Endodermal cell (in vitro differentiated cells): ENCODE measurements at regions not wholly inside any gene's neighbourhood (a gene's known extent, or its start where the extent isn't known, plus 50 kb on each side); places are given as distances from the start of the nearest gene placed in this dataset.
A peak's percentile ranks its signal among the peaks of the same experiment; 100 is the strongest.

Experiments used
- DNase-seq: peaks from one replicate; pipeline ENCODE4 v3.0.0-alpha.2; 2017
- H3K27ac ChIP-seq: 2 replicates; pipeline ENCODE4 v1.5.1; 2013; ENCODE audit warnings: mild to moderate bottlenecking, low read depth, low read length, moderate library complexity
- H3K27me3 ChIP-seq: 2 replicates; pipeline ENCODE4 v1.6.1; 2013; ENCODE audit warnings: mild to moderate bottlenecking, low read length, moderate library complexity; ENCODE audit not compliant: insufficient read depth, control insufficient read depth, poor library complexity, severe bottlenecking
- H3K36me3 ChIP-seq: 2 replicates; pipeline ENCODE4 v1.7.0; 2013; ENCODE audit warnings: mild to moderate bottlenecking, low read length, moderate library complexity; ENCODE audit not compliant: control insufficient read depth, insufficient read depth
- H3K4me1 ChIP-seq: one replicate; pipeline ENCODE4 v1.7.0; 2013; ENCODE audit warnings: low read length; ENCODE audit not compliant: control insufficient read depth, insufficient read depth
- H3K4me3 ChIP-seq: 2 replicates; pipeline ENCODE4 v1.5.1; 2013; ENCODE audit warnings: mild to moderate bottlenecking, low read length, moderate library complexity
- H3K9ac ChIP-seq: 2 replicates; pipeline ENCODE4 v1.6.1; 2013; ENCODE audit warnings: mild to moderate bottlenecking, low read length, moderate library complexity; ENCODE audit not compliant: poor library complexity, severe bottlenecking; ENCODE audit errors: extremely low read depth
- H3K9me3 ChIP-seq: 2 replicates; pipeline ENCODE4 v1.6.1; 2013; ENCODE audit warnings: mild to moderate bottlenecking, low read length, moderate library complexity; ENCODE audit not compliant: control insufficient read depth
- H3K27ac Mint-ChIP-seq: 2 replicates; pipeline ENCODE4 v1.8.0; 2020; ENCODE audit warnings: mixed read lengths
- H3K27me3 Mint-ChIP-seq: 2 replicates; pipeline ENCODE4 v1.8.0; 2021; ENCODE audit warnings: mild to moderate bottlenecking, mixed read lengths; ENCODE audit not compliant: insufficient read depth
- H3K36me3 Mint-ChIP-seq: 2 replicates; pipeline ENCODE4 v1.8.0; 2020; ENCODE audit warnings: low read depth, mixed read lengths
- H3K4me1 Mint-ChIP-seq: 2 replicates; pipeline ENCODE4 v1.8.0; 2020; ENCODE audit warnings: mixed read lengths
- H3K4me3 Mint-ChIP-seq: 2 replicates; pipeline ENCODE4 v1.8.0; 2020; ENCODE audit warnings: mild to moderate bottlenecking, moderate library complexity, mixed read lengths
- H3K9me3 Mint-ChIP-seq: 2 replicates; pipeline ENCODE4 v1.8.0; 2020; ENCODE audit warnings: mild to moderate bottlenecking, mixed read lengths
- WGBS, 2 experiments: methylation state at CpG; one replicate each; pipeline versions ENCODE4 v1.1.5 to v1.1.7; 2013; ENCODE audit warnings: missing lambda C conversion rate in 2 of 2, mixed read lengths in 1 of 2; ENCODE audit not compliant: insufficient coverage in 1 of 2, insufficient read length in 1 of 2; 5-methylcytosine and 5-hydroxymethylcytosine counted together
- TF ChIP-seq, protein P1 (sequence below): fragments of 200-600 bp; sonication (generic); conservative IDR thresholded peaks from 2 replicates; pipeline ENCODE4 v1.5.0; 2021; ENCODE audit warnings: antibody characterized with exemption, mild to moderate bottlenecking

DNA sequence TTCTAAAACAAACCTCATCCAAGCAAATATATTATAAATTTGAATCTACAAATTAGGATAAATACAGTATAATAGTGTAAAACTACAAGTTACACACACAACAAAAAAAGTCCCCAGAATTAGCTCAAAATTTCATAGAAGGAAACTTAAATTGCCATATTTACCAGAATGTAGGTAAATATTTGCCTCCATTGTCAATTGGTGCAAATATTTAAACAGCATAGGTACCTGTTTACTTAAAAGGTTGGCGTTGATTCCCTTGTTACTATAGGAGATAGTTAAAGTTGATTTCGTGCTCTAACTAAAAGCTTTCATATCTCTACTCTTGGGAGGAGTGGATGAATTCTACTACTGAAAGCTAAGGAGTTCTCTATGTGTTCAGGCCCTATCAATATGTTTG is 111.6 kb upstream of the TENT5A start:
- H3K4me1 Mint-ChIP-seq, result peaks cover 30% of the 10 kb centered on the region
- no peaks in the 10 kb centered on the region for H3K27me3 ChIP-seq
- H3K9ac ChIP-seq, result no peak overlapping the region
- TF ChIP-seq, protein P1, sequence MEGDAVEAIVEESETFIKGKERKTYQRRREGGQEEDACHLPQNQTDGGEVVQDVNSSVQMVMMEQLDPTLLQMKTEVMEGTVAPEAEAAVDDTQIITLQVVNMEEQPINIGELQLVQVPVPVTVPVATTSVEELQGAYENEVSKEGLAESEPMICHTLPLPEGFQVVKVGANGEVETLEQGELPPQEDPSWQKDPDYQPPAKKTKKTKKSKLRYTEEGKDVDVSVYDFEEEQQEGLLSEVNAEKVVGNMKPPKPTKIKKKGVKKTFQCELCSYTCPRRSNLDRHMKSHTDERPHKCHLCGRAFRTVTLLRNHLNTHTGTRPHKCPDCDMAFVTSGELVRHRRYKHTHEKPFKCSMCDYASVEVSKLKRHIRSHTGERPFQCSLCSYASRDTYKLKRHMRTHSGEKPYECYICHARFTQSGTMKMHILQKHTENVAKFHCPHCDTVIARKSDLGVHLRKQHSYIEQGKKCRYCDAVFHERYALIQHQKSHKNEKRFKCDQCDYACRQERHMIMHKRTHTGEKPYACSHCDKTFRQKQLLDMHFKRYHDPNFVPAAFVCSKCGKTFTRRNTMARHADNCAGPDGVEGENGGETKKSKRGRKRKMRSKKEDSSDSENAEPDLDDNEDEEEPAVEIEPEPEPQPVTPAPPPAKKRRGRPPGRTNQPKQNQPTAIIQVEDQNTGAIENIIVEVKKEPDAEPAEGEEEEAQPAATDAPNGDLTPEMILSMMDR, result no peak
- no peaks in the 10 kb centered on the region for H3K9me3 ChIP-seq
- H3K9me3 Mint-ChIP-seq, result no peaks in the 10 kb centered on the region
- peaks cover 12% of the 10 kb centered on the region for H3K4me1 ChIP-seq
- no peaks in the 10 kb centered on the region for H3K36me3 Mint-ChIP-seq
- WGBS, 2 experiments, result 82% methylated on average over 2 of the region's 2 CpGs; no CpG with 5 or more reads in 1 of the 2 experiments
- H3K4me3 Mint-ChIP-seq, result no peak overlapping the region
- H3K4me3 ChIP-seq, result peak overlapping the region; percentile 31
- H3K36me3 ChIP-seq, result no peaks in the 10 kb centered on the region
- no peaks in the 10 kb centered on the region for H3K27me3 Mint-ChIP-seq
- H3K27ac ChIP-seq, result no peak overlapping the region
- DNase-seq, result no peak
- no peak overlapping the region for H3K27ac Mint-ChIP-seq

DNA sequence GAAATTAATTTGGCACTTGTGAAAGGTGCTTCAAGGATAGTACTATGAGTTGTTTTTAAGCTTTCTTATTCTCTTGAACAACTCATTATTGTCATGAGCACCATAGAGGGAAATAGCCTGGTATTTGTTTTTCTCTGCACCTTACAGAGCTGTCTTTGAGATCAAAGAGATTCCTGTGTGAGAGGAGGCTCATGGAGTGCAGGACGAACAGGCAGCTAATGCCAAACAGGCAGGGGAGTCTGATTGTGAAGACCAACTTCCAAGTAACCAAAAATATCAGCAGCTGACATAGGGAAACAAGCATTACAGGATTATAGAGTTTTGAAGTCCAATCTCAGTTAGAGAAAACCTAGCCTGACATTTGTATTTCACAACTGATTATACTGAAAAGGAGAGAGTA is 110.6 kb upstream of the TENT5A start:
- Histone ChIP-seq H3K4me1 (peaks cover 12% of the 10 kb centered on the region), H3K9me3 (no peaks in the 10 kb centered on the region), H3K9ac (no peak overlapping the region), H3K36me3 (no peaks in the 10 kb centered on the region), H3K27me3 (no peaks in the 10 kb centered on the region), H3K27ac (no peak overlapping the region), H3K4me3 (no peak overlapping the region)
- no peaks in the 10 kb centered on the region for H3K27me3 Mint-ChIP-seq
- H3K4me3 Mint-ChIP-seq, result no peak overlapping the region
- peak; percentile 59 for DNase-seq
- no peaks in the 10 kb centered on the region for H3K36me3 Mint-ChIP-seq
- H3K4me1 Mint-ChIP-seq, result peaks cover 30% of the 10 kb centered on the region
- TF ChIP-seq, protein P1, result no peak
- 6% methylated on average over 1 of the region's 1 CpG; no CpG with 5 or more reads in 1 of the 2 experiments for WGBS, 2 experiments
- no peaks in the 10 kb centered on the region for H3K9me3 Mint-ChIP-seq
- H3K27ac Mint-ChIP-seq, result no peak overlapping the region

DNA sequence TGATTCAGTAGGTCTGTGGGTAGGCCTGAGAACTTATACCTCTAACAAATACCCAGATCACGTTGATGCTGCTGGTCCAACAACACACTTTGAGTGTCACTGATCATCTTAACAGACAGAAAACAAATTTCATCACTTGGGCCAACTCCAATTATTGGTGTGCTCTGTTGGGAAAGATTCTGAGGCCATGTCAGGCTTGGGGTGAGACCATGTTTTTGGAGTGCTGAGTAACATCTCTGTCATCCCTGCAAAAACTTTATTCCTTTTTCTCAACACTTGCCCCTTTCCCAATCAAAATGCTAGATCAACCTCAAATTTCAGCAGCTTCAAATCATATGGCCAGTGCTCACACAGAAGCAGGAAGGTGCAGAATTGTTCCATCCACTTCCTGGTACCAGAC is 108.8 kb upstream of the TENT5A start:
- DNase-seq, result no peak
- no peak overlapping the region for H3K27ac ChIP-seq
- 95% methylated on average over 1 of the region's 1 CpG; no CpG with 5 or more reads in 1 of the 2 experiments for WGBS, 2 experiments
- Mint-ChIP-seq H3K36me3 (no peaks in the 10 kb centered on the region), H3K4me1 (peaks cover 30% of the 10 kb centered on the region), H3K27me3 (no peaks in the 10 kb centered on the region), H3K4me3 (no peak overlapping the region), H3K9me3 (no peaks in the 10 kb centered on the region), H3K27ac (no peak overlapping the region)
- no peak overlapping the region for H3K9ac ChIP-seq
- H3K36me3 ChIP-seq, result no peaks in the 10 kb centered on the region
- H3K9me3 ChIP-seq, result no peaks in the 10 kb centered on the region
- TF ChIP-seq, protein P1, result no peak
- no peak overlapping the region for H3K4me3 ChIP-seq
- H3K4me1 ChIP-seq, result peaks cover 12% of the 10 kb centered on the region
- H3K27me3 ChIP-seq, result no peaks in the 10 kb centered on the region
